Midbrain (tissue), 1 donor: ENCODE measurements at regions not wholly inside any gene's neighbourhood (a gene's known extent, or its start where the extent isn't known, plus 50 kb on each side); places are given as distances from the start of the nearest gene placed in this dataset.

Source experiments
- DNase-seq: peaks from one replicate; lab custom pipeline; 2025; lab: John Stamatoyannopoulos, UW

DNA sequence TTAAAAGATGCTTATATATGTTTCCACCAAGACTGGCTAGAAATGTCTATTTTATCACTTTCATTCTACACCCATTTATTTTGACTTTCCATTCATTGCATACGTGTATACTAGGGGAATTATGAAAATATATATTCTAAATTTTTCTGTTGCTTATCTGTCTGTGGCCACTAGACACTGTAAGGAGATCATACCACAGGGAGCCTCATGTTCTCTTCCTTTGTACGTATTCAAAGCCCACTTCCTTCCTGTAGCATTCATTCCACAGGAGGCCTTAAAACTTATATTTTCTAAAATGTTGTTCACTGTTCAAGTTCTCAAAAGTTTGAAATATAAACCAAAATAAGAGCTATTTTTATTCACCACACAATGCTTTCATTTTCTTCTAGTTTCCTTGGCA, 1848.9 kb upstream of the TENM3 start:
- no peak for DNase-seq

DNA sequence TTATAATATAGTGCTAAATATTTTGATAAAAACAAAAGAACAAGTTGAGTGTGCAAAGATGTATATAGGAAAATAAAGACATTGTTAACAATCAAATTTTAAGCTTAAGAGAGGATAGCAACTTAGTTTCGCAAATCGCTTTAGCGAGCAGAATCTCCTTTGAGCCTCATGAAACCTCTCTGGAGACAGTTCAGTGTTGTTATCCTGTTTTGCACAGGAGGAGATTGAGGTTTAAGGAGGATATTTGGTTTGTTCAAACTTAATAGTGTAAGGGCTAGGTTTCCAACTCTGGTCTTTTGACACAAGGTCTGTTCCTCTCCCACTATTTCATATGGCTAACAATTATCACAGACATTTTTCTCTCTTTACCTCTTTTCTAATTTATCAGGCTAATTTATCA, 1848.5 kb upstream of the TENM3 start:
- DNase-seq, result no peak

- no peak for DNase-seq
Observed at GRCh38 chr4:180398564-180398963, 1844.6 kb upstream of the TENM3 start.

DNA sequence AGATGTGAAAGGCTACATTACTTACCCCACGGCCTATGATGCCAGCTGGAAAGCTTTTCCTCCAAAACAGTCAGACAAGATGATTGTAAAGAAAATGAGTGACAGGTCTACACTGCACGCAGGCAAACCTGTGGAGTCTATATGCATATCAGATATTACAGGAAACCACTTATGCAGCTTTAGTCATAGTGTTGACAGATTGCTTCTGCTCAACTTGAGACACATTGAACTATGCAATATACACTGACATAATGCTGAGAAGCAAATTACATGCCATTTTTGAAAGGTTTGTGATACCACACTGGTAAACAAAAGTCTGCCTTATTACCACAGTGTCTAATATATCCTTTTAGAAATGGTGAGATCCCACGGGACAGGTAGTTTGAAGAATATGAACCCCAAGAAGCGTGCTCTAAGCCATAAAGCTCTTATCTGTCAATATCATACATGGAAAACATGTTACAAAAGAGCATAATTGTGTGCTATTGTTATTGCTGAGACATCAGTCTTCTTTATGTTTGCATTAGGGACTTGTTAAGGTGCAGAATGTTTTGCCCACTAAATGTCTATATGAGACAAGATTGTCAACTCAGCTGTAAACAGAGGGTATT, 1835.8 kb upstream of the TENM3 start:
- no peak for DNase-seq

DNA sequence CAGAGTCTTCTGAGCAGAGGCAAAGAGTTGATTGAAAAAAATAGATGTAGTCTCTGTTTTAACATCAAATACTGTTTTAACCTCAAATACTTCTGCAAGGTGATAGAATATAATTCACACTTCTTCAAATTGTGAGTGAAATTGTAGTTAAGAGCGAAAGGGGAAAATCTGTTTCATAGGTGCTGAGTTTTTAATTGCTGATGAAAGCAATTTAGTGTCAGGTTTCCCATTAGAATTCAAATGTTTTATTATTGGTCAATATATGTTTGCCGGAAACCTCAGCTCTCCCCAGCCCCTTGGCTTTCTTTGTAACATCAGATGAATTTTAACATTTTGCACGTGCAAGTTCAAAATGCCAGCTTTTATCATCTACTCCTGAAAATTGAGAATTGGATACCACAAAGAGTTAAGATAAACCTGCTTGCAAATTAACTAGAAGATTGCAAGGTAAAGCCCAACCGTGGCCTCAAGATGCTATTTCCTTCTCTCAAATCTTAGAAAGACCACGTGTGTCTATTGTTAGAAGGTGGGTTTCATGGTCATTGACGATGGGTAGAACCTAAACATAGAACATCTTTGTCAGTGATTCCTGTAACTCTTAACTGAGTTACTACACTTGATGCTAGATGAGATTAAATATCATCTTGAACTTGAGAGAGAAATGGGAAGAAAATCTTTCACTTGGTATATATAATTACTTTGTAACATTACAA, 1824.2 kb upstream of the TENM3 start:
- no peak for DNase-seq

GRCh38 chr4:180422989-180423711, 1820.1 kb upstream of the TENM3 start:
- DNase-seq, result no peak

- DNase-seq, result no peak
Observed at GRCh38 chr4:180423712-180424057, 1819.5 kb upstream of the TENM3 start.

DNA sequence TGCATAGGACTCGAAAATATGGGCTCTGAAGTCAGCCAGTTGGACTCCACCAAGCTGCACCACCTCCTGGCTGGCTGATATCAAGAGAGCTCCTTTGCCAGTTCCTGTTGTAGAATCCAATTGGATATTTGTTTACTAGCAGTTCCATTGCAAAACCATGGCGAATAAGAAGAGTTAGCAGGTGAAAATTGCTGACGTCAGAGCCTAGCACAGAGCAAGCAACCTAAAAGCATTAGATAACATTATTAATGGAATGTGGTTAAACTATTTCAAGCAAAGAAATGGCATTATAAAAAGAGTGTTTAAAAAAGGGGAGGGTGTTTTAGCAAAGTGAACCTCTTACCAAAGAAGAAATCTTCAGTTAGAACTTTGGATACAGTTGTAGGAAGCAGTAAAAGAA, 1816.3 kb upstream of the TENM3 start:
- no peak for DNase-seq

DNA sequence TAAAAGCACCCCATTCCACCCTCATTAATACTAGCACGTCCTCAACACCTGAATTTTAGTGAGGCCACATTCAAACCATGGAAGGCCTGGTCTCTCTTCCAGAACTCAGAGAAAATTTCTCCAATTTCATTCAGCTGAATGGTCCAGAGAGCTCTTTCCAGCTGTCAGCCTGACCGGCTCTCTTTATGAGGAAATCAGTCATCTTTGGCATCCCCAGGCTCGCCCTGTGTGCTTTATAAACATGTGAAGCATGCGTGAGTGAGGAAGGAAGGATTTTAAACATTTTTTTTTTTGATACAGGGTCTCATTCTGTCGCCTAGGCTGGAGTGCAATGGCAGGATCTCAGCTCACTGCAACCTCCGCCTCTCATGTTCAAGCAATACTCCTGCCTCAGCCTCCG, 1812.9 kb upstream of the TENM3 start:
- DNase-seq, result no peak

- DNase-seq, result no peak
Observed at GRCh38 chr4:180434131-180434895, 1808.9 kb upstream of the TENM3 start.

DNA sequence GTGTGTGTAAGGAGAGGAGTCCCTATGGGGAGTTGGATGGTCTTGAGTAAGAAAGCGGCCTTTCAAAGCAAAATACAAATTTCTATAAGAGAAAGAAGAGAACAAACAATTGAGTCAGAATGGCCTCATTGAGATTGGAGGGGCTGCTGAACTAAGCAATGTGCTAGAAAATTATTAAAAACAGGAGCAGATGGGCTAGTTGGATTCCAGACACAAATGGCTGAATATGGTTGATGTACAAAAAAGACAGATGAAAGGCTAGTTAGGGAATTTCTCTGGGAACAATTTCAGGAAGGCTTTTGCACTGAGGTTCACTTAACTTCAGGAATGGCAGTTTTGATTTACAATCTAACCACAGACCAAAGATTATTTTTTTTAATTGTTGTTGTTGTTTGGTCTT, 1806.8 kb upstream of the TENM3 start:
- DNase-seq, result no peak

- DNase-seq, result no peak
Observed at GRCh38 chr4:180437601-180438000, 1805.6 kb upstream of the TENM3 start.

- DNase-seq, result no peak
Observed at GRCh38 chr4:180448306-180448705, 1794.9 kb upstream of the TENM3 start.

GRCh38 chr4:180449395-180449956, 1793.7 kb upstream of the TENM3 start:
- peak; percentile 22 for DNase-seq

DNA sequence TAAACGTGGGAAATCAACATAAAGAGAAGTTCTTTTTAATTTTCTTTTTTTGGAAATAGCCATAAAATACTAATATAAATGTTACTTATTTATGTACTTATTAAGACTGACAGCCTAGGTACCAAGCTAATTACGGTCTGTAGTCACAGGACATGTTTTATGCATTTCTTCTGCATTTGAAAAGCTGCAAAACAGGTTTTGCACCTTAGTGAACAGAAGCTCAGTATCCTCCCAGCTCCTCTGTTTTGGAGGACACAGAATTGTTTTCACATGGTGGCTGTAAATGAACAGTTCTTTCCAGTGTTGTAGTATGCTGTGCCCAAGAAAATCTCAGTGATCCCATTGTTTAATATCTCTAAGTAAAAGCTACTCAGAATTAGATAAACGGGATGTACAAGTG, 1788.0 kb upstream of the TENM3 start:
- DNase-seq, result no peak

- DNase-seq, result no peak
Observed at GRCh38 chr4:180456928-180457327, 1786.3 kb upstream of the TENM3 start.

DNA sequence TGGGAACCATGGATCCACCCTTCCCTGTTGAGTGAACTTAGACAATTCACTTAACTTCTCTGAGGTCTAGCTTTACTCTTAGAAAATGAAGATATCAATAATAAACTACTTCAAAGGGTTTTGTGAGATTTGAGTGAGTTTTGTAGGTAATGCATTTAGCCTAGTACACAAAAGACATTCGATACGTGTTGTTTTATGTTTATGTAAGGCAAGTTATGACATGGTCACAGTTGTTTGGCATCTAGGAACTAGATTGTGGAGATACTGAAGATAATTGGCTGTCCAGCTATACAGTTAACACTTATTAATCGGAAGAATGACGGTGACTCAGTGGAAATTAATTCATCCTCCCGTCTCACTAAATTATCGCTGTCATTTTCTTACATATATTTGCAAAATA, 1781.1 kb upstream of the TENM3 start:
- DNase-seq, result no peak

DNA sequence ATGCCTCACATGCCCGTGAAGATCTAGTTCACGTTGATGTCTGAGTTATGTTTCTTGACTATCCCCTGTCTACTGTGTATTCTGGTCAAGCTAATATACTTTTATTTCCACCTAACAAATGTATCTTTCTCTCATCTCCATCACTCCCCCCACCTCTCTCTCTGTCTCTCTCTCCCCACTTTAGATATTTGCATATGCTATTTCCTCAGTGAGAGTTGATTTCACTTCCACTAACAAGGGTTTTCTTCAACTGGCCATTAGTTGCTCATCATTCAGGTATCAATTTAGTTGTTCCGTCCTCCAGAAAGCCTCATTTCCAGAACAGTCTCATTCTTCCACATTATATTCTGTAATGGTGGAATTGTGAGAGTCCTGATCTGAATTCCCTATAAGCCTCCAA, 1777.8 kb upstream of the TENM3 start:
- DNase-seq, result no peak

GRCh38 chr4:180483036-180483435, 1760.2 kb upstream of the TENM3 start:
- no peak for DNase-seq

DNA sequence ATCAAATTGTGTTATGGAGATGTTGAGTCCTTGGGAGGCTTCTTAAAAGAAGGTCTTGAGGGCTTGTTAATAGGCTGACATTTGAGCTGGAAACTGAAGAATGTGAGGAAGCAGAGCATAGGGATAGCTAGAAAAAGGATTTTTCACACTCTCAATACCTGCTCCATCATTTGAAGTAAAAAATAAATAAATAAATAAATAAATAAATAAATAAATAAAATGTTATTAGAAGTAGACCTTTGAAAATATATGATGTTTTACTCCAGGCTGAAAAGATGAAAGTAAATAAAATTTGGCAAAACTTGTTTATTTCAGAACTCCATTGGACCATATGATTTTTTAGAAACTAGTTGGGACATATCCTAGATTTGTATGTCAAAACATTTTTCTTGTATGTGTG, 1757.8 kb upstream of the TENM3 start:
- DNase-seq, result no peak

- DNase-seq, result no peak
Observed at GRCh38 chr4:180486342-180486741, 1756.9 kb upstream of the TENM3 start.

DNA sequence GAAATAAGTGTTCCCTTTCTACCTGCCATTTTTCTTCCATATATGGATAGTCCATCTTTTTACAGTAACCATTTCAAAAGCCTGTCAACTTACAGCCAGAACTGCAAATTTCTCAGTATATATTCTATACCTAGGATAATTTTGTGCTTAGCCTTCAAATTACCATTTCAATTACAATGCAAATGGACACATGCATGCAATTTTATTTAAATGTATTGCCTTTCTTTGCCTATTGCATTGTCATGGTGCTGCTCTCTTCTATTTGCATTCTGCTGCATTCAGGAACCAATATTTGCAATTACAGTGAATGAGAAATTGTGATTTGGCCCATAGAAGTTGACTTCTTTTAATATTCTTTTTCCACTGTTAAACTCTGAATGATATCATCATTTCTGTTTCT, 1753.4 kb upstream of the TENM3 start:
- no peak for DNase-seq
